HCT116 (cell line): ENCODE measurements at regions not wholly inside any gene's neighbourhood (a gene's known extent, or its start where the extent isn't known, plus 50 kb on each side); places are given as distances from the start of the nearest gene placed in this dataset.

Experiments
- ATAC-seq: fragments of 200-7000 bp; cut with Tn5 transposase; 2 replicates; pipeline ENCODE4 v1.9.1; 2020; ENCODE audit warnings: mild to moderate bottlenecking, moderate library complexity
- BruUV-seq: library from RNA; stranded (reverse); fragments of 400-500 nt; replicated peaks from 2 replicates; lab custom pipeline; 2021; lab: Mats Ljungman, UMichigan
- CTCF ChIA-PET: fragments of 300-600 bp; sonication (Branson Sonifier 250); formaldehyde crosslinking; loops from one replicate; lab custom pipeline; 2021; ENCODE audit warnings: antibody characterized with exemption; lab: Charles Lee
- POLR2A ChIA-PET: fragments of 300-600, 350-600 bp; sonication (Branson Sonifier 250); formaldehyde crosslinking; loops from one replicate; lab custom pipeline; 2021; ENCODE audit warnings: antibody characterized with exemption; lab: Charles Lee
- RAD21 ChIA-PET, 2 experiments: fragments of 300-600 bp; sonication (Branson Sonifier 250); formaldehyde crosslinking; loops; one replicate each; lab custom pipeline; 2023; ENCODE audit warnings: low total read pairs in 2 of 2; ENCODE audit not compliant: uncharacterized antibody in 2 of 2, unreplicated experiment in 2 of 2, low non-redundant PET in 1 of 2; lab: Charles Lee
- DNase-seq: peaks from one replicate; pipeline ENCODE4 v3.0.0-alpha.2; 2010; ENCODE audit warnings: low read depth, low spot score
- H2AFZ ChIP-seq: fragments of 200-600 bp; shearing (Covaris generic), sonication (generic); 2 replicates; pipeline ENCODE4 v1.6.1; 2017; ENCODE audit warnings: low read depth, mixed run types, mixed read lengths, antibody characterized with exemption, low read length; ENCODE audit not compliant: poor library complexity, severe bottlenecking
- H3K27ac ChIP-seq: 2 replicates; pipeline ENCODE4 v1.5.1; 2012; ENCODE audit warnings: low read depth, low read length
- H3K27me3 ChIP-seq: fragments of 200-600 bp; sonication (generic); 2 replicates; pipeline ENCODE4 v1.6.1; 2016; ENCODE audit warnings: mixed run types, low read length, mixed read lengths; ENCODE audit not compliant: insufficient read depth
- H3K36me3 ChIP-seq, 2 experiments: fragments of 200-500 bp in 1 of 2; fragments of 200-600 bp in 1 of 2; sonication (Bioruptor generic) in 1 of 2; sonication (generic) in 1 of 2; 2 replicates each; pipeline versions ENCODE4 v1.5.1 to v1.6.1; 2014 to 2016; ENCODE audit warnings: low read length in 2 of 2, inconsistent platforms in 1 of 2, mixed read lengths in 1 of 2, mixed run types in 1 of 2; ENCODE audit not compliant: insufficient read depth in 2 of 2, control insufficient read depth in 1 of 2
- H3K4me1 ChIP-seq, 2 experiments: fragments of 200-600 bp in 1 of 2; sonication (generic) in 1 of 2; 2 replicates each; pipeline versions ENCODE4 v1.5.1 to v1.6.1; 2012 to 2017; ENCODE audit warnings: low read length in 2 of 2, inconsistent platforms in 1 of 2, mild to moderate bottlenecking in 1 of 2, mixed read lengths in 1 of 2, mixed run types in 1 of 2, moderate library complexity in 1 of 2; ENCODE audit not compliant: insufficient read depth in 2 of 2, control insufficient read depth in 1 of 2
- H3K4me2 ChIP-seq: fragments of 200-600 bp; sonication (generic); 2 replicates; pipeline ENCODE4 v1.6.1; 2017; ENCODE audit warnings: mixed run types, low read length, mixed read lengths
- H3K4me3 ChIP-seq, 2 experiments: fragments of 200-600 bp in 1 of 2; sonication (generic) in 1 of 2; replicated peaks in 1 of 2; 2 replicates each; pipeline ENCODE4 v1.5.1; 2011 to 2016; ENCODE audit warnings: low read length in 2 of 2, control low read depth in 1 of 2, low read depth in 1 of 2, mild to moderate bottlenecking in 1 of 2, mixed read lengths in 1 of 2, mixed run types in 1 of 2
- H3K79me2 ChIP-seq: fragments of 200-600 bp; sonication (generic); 2 replicates; pipeline ENCODE4 v1.6.1; 2017; ENCODE audit warnings: mild to moderate bottlenecking, mixed run types, low read length, moderate library complexity, mixed read lengths; ENCODE audit not compliant: insufficient read depth
- H3K9ac ChIP-seq: fragments of 200-600 bp; sonication (generic); 2 replicates; pipeline ENCODE4 v1.6.1; 2016; ENCODE audit warnings: low read length, mixed read lengths
- H3K9me2 ChIP-seq: fragments of 200-600 bp; sonication (generic), shearing (Covaris generic); 2 replicates; pipeline ENCODE4 v1.6.1; 2017; ENCODE audit warnings: mixed run types, mild to moderate bottlenecking, moderate library complexity; ENCODE audit not compliant: insufficient read depth
- H3K9me3 ChIP-seq, 2 experiments: fragments of 200-500 bp in 1 of 2; fragments of 200-600 bp in 1 of 2; sonication (Bioruptor generic) in 1 of 2; sonication (generic) in 1 of 2; 2 replicates each; pipeline ENCODE4 v1.6.1; 2014 to 2017; ENCODE audit warnings: low read length in 2 of 2, mixed read lengths in 2 of 2, inconsistent platforms in 1 of 2, low read depth in 1 of 2, mild to moderate bottlenecking in 1 of 2, mixed run types in 1 of 2, moderate library complexity in 1 of 2; ENCODE audit not compliant: control insufficient read depth in 1 of 2, insufficient read depth in 1 of 2
- H4K20me1 ChIP-seq: fragments of 200-600 bp; sonication (generic), shearing (Covaris generic); 2 replicates; pipeline ENCODE4 v1.6.1; 2017; ENCODE audit warnings: mixed run types, mild to moderate bottlenecking, moderate library complexity; ENCODE audit not compliant: insufficient read depth
- EGR1 ChIP-seq: IDR thresholded peaks from 2 replicates; pipeline ENCODE4 v1.6.1; 2012; ENCODE audit warnings: low read depth
- EZH2phosphoT487 ChIP-seq: fragments of 200-600 bp; IDR thresholded peaks from 2 replicates; pipeline ENCODE4 v1.6.1; 2018; ENCODE audit warnings: antibody characterized with exemption, borderline replicate concordance
- FOSL1 ChIP-seq: IDR thresholded peaks from 2 replicates; pipeline ENCODE4 v1.6.1; 2012; ENCODE audit warnings: low read depth
- POLR2AphosphoS5 ChIP-seq: IDR thresholded peaks from 2 replicates; pipeline ENCODE4 v1.6.1; 2011; ENCODE audit warnings: mild to moderate bottlenecking, low read depth, low read length, moderate library complexity
- SIN3A ChIP-seq: IDR thresholded peaks from 2 replicates; pipeline ENCODE4 v1.6.1; 2012; ENCODE audit warnings: low read depth
- SRF ChIP-seq: IDR thresholded peaks from 2 replicates; pipeline ENCODE4 v1.6.1; 2012; ENCODE audit warnings: low read depth
- YY1 ChIP-seq: IDR thresholded peaks from 2 replicates; pipeline ENCODE4 v1.6.1; 2011; ENCODE audit warnings: low read length, low read depth, moderate library complexity, mild to moderate bottlenecking; ENCODE audit not compliant: insufficient replicate concordance; ENCODE audit errors: extremely low read depth
- intact Hi-C: fragments of 100-400 bp; cut with micrococcal nuclease; formaldehyde crosslinking; loops from 2 replicates; pipeline ENCODE4 v1.10.0; 2022
- TF ChIP-seq, protein P1 (sequence below): IDR thresholded peaks from 2 replicates; pipeline ENCODE4 v1.6.1; 2012
- TF ChIP-seq, protein P2 (sequence below), 3 experiments: fragments of 200-600 bp in 1 of 3; sonication (generic) in 1 of 3; IDR thresholded peaks in 2 of 3; conservative IDR thresholded peaks in 1 of 3; 2 replicates each; pipeline ENCODE4 v1.5.1; 2012 to 2017; ENCODE audit warnings: low read depth in 2 of 3, low read length in 2 of 3, antibody characterized with exemption in 1 of 3, borderline replicate concordance in 1 of 3, control low read depth in 1 of 3, mild to moderate bottlenecking in 1 of 3, mixed read lengths in 1 of 3, mixed run types in 1 of 3, moderate library complexity in 1 of 3; ENCODE audit not compliant: insufficient read depth in 1 of 3
- TF ChIP-seq, protein P3 (sequence below): IDR thresholded peaks from 2 replicates; pipeline ENCODE4 v1.6.1; 2012; ENCODE audit warnings: low read depth

DNA sequence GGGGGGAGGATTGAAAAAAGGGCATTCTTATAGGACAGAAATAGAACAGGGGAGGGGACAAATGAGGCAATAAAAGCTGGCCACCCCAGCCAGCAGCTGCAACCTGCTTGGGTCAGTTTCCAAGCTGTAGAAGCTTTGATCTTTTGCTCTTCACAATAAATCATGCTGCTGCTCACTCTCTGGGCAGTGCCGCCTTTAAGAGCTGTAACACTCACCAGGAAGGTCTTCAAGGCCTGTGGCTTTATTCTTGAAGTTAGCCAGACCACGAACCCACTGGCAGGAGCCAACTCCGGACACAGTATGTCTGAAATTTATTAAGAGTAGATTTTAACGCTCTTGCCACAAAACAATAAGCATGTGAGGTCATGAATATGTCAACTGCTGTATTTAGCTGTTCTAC is 649.9 kb upstream of the RAB6C start (continued):
- TF ChIP-seq FOSL1 (no peak), POLR2AphosphoS5 (no peak)
- TF ChIP-seq, protein P1, sequence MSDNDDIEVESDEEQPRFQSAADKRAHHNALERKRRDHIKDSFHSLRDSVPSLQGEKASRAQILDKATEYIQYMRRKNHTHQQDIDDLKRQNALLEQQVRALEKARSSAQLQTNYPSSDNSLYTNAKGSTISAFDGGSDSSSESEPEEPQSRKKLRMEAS: no peak

DNA sequence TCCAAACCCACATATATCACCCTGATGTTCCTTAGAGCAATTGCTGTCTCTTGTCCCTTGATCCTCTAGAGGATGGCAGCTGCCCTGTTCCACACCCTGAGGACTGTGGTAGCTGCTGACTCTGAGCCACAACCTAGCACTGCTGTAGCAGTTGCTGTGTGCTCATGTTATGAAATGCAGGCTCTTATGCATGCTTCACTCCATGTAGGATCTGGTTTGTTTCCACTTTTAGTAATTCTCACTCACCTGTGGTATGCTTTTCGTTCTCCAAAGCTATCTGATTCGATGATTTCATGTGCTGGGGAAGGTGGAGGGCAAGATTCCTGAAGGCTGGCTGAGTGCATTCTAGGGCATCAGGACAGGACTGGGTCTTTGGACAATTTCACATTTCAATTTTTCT is 649.0 kb upstream of the RAB6C start:
- Histone ChIP-seq H3K4me3 (no peak overlapping the region), H3K9me2 (no peaks in the 10 kb centered on the region), H3K36me3 (no peaks in the 10 kb centered on the region), H3K79me2 (no peaks in the 10 kb centered on the region)
- ATAC-seq: no peak
- TF ChIP-seq YY1: no peak
- TF ChIP-seq, all 23 proteins: peak for 0
- H3K9ac ChIP-seq: no peak overlapping the region
- DNase-seq: no peak
- no peak overlapping the region for H3K4me2 ChIP-seq
- H3K27me3 ChIP-seq: 0 out of 2 replicates have a peak, but pooled peaks cover 2% of the 10 kb centered on the region
- H4K20me1 ChIP-seq: no peaks in the 10 kb centered on the region
- CTCF ChIA-PET: no interaction called here
- intact Hi-C loops: no loop called here
- no peak overlapping the region for H2AFZ ChIP-seq
- RAD21 ChIA-PET: no interaction called here
- POLR2A ChIA-PET: no interaction called here
- no TSS peak for BruUV-seq
- H3K27ac ChIP-seq: no peak overlapping the region
- no peaks in the 10 kb centered on the region for H3K4me1 ChIP-seq
- no peaks in the 10 kb centered on the region for H3K9me3 ChIP-seq

DNA sequence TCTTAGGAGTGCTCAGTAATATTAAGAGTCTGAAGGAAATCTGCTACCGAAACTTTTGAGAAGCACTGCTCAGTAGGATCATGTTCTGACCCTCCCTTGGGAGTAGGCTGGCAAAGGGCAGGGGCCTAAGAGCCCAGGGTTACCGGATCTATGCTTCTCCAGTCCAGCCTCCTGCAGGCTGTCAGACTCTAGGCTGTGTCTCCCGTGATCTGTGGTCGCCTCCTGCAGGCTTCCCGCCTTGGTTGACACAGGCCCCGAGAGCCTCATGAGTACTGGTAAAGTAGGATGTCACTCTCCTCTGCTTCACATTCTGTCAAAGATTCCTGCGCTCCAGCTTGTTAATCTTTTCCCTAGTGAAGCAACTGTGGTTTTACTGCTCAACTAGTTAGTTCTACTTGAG is 647.8 kb upstream of the RAB6C start:
- ChIA-PET POLR2A (no interaction called here), CTCF (no interaction called here), RAD21 (no interaction called here)
- no TSS peak for BruUV-seq
- H3K4me2 ChIP-seq: no peak overlapping the region
- H3K9ac ChIP-seq: no peak overlapping the region
- H3K27me3 ChIP-seq: 0 out of 2 replicates have a peak, but pooled peaks cover 2% of the 10 kb centered on the region
- intact Hi-C loops: no loop called here
- DNase-seq (no peak), ATAC-seq (no peak)
- no peak overlapping the region for H3K4me3 ChIP-seq
- TF ChIP-seq EZH2phosphoT487 (no peak), SIN3A (no peak), EGR1 (no peak), SRF (no peak)
- TF ChIP-seq, protein P2, sequence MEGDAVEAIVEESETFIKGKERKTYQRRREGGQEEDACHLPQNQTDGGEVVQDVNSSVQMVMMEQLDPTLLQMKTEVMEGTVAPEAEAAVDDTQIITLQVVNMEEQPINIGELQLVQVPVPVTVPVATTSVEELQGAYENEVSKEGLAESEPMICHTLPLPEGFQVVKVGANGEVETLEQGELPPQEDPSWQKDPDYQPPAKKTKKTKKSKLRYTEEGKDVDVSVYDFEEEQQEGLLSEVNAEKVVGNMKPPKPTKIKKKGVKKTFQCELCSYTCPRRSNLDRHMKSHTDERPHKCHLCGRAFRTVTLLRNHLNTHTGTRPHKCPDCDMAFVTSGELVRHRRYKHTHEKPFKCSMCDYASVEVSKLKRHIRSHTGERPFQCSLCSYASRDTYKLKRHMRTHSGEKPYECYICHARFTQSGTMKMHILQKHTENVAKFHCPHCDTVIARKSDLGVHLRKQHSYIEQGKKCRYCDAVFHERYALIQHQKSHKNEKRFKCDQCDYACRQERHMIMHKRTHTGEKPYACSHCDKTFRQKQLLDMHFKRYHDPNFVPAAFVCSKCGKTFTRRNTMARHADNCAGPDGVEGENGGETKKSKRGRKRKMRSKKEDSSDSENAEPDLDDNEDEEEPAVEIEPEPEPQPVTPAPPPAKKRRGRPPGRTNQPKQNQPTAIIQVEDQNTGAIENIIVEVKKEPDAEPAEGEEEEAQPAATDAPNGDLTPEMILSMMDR (IDR thresholded peaks at IDR 0.05 in 2 of 3, conservative IDR thresholded peaks at IDR 0.05 in 1 of 3; ENCODE audit: borderline replicate concordance in 1 of 3, insufficient read depth in 1 of 3, low read depth in 2 of 3, low read length in 2 of 3): no peak
- TF ChIP-seq, protein P3, sequence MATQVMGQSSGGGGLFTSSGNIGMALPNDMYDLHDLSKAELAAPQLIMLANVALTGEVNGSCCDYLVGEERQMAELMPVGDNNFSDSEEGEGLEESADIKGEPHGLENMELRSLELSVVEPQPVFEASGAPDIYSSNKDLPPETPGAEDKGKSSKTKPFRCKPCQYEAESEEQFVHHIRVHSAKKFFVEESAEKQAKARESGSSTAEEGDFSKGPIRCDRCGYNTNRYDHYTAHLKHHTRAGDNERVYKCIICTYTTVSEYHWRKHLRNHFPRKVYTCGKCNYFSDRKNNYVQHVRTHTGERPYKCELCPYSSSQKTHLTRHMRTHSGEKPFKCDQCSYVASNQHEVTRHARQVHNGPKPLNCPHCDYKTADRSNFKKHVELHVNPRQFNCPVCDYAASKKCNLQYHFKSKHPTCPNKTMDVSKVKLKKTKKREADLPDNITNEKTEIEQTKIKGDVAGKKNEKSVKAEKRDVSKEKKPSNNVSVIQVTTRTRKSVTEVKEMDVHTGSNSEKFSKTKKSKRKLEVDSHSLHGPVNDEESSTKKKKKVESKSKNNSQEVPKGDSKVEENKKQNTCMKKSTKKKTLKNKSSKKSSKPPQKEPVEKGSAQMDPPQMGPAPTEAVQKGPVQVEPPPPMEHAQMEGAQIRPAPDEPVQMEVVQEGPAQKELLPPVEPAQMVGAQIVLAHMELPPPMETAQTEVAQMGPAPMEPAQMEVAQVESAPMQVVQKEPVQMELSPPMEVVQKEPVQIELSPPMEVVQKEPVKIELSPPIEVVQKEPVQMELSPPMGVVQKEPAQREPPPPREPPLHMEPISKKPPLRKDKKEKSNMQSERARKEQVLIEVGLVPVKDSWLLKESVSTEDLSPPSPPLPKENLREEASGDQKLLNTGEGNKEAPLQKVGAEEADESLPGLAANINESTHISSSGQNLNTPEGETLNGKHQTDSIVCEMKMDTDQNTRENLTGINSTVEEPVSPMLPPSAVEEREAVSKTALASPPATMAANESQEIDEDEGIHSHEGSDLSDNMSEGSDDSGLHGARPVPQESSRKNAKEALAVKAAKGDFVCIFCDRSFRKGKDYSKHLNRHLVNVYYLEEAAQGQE: no peak
- H3K36me3 ChIP-seq: no peaks in the 10 kb centered on the region
- H3K4me1 ChIP-seq: no peaks in the 10 kb centered on the region
- no peaks in the 10 kb centered on the region for H4K20me1 ChIP-seq
- H3K9me3 ChIP-seq: no peaks in the 10 kb centered on the region
- H3K9me2 ChIP-seq: no peaks in the 10 kb centered on the region
- H3K27ac ChIP-seq: no peak overlapping the region
- no peaks in the 10 kb centered on the region for H3K79me2 ChIP-seq
- no peak overlapping the region for H2AFZ ChIP-seq
